GM18517 (cell line): ENCODE measurements at regions not wholly inside any gene's neighbourhood (a gene's known extent, or its start where the extent isn't known, plus 50 kb on each side); places are given as distances from the start of the nearest gene placed in this dataset.

Experiments
- ATAC-seq: cut with Tn5 transposase; IDR thresholded peaks from one replicate; pipeline ENCODE4 v1.9.1; 2021; ENCODE audit warnings: mild to moderate bottlenecking, moderate library complexity; ENCODE audit not compliant: unreplicated experiment

- no peak for ATAC-seq
Observed at GRCh38 chr1:208759255-208759654, 515.1 kb upstream of the PLXNA2 start.

- ATAC-seq = no peak
Observed at GRCh38 chr1:208763971-208764370, 519.8 kb upstream of the PLXNA2 start.

GRCh38 chr1:208766832-208767231, 522.6 kb upstream of the PLXNA2 start:
- no peak for ATAC-seq

- no peak for ATAC-seq
Observed at GRCh38 chr1:208767816-208768215, 523.6 kb upstream of the PLXNA2 start.

GRCh38 chr1:208772891-208773290, 528.7 kb upstream of the PLXNA2 start:
- ATAC-seq = no peak

- ATAC-seq = no peak
Observed at GRCh38 chr1:208775841-208776240, 531.7 kb upstream of the PLXNA2 start.

- no peak for ATAC-seq
Observed at GRCh38 chr1:208778417-208778816, 534.2 kb upstream of the PLXNA2 start.

GRCh38 chr1:208781391-208782045, 537.3 kb upstream of the PLXNA2 start:
- ATAC-seq = no peak

GRCh38 chr1:208782186-208782585, 538.0 kb upstream of the PLXNA2 start:
- ATAC-seq = no peak

GRCh38 chr1:208785629-208786028, 541.4 kb upstream of the PLXNA2 start:
- ATAC-seq = no peak

GRCh38 chr1:208787219-208787618, 543.0 kb upstream of the PLXNA2 start:
- ATAC-seq = no peak

GRCh38 chr1:208788013-208788540, 543.9 kb upstream of the PLXNA2 start:
- ATAC-seq = no peak

- no peak for ATAC-seq
Observed at GRCh38 chr1:208791456-208791855, 547.3 kb upstream of the PLXNA2 start.

- no peak for ATAC-seq
Observed at GRCh38 chr1:208793861-208794345, 549.7 kb upstream of the PLXNA2 start.

- ATAC-seq = no peak
Observed at GRCh38 chr1:208799186-208799585, 555.0 kb upstream of the PLXNA2 start.

- ATAC-seq = no peak
Observed at GRCh38 chr1:208803011-208803811, 559.0 kb upstream of the PLXNA2 start.

- ATAC-seq = no peak
Observed at GRCh38 chr1:208807446-208808127, 563.4 kb upstream of the PLXNA2 start.

- ATAC-seq = no peak
Observed at GRCh38 chr1:208808301-208808700, 564.1 kb upstream of the PLXNA2 start.

- ATAC-seq = no peak
Observed at GRCh38 chr1:208809876-208810275, 565.7 kb upstream of the PLXNA2 start.

- ATAC-seq = no peak
Observed at GRCh38 chr1:208818770-208819445, 574.7 kb upstream of the PLXNA2 start.
